ENCODE measurements at regions not wholly inside any gene's neighbourhood (a gene's known extent, or its start where the extent isn't known, plus 50 kb on each side); places are given as distances from the start of the nearest gene placed in this dataset.

- H3K4me1 ChIP-seq (ENCODE audit: control insufficient read depth in 3 of 3, insufficient read depth in 2 of 3, low read depth in 1 of 3, low read length in 2 of 3) = no peaks in the 10 kb centered on the region
- no peaks in the 10 kb centered on the region for H3K36me3 ChIP-seq (ENCODE audit: control insufficient read depth in 3 of 3, insufficient read depth in 2 of 3, low read depth in 1 of 3, low read length in 3 of 3)
- no peak overlapping the region for H3K27ac ChIP-seq (ENCODE audit: low read depth in 1 of 3, low read length in 2 of 3)
- WGBS, 3 donors = 49 to 66% (median 55%) methylated on average over 4 of the region's 4 CpGs
- no peaks in the 10 kb centered on the region for H3K27me3 ChIP-seq (ENCODE audit: control insufficient read depth in 3 of 3, insufficient read depth in 3 of 3, low read length in 3 of 3)
- H3K4me3 ChIP-seq (ENCODE audit: low read depth in 1 of 3, low read length in 3 of 3) = no peak overlapping the region
- DNase-seq (no peak), FAIRE-seq (no peak)
- no peaks in the 10 kb centered on the region for H3K9me3 ChIP-seq (ENCODE audit: control insufficient read depth in 2 of 2, insufficient read depth in 1 of 2, low read depth in 1 of 2, low read length in 1 of 2)
Measured at GRCh38 chr11:80632691-80633090, 1191.9 kb upstream of the TENM4 start.

- Histone ChIP-seq H3K27me3 (ENCODE audit: control insufficient read depth in 3 of 3, insufficient read depth in 3 of 3, low read length in 3 of 3) (no peaks in the 10 kb centered on the region), H3K9me3 (ENCODE audit: control insufficient read depth in 2 of 2, insufficient read depth in 1 of 2, low read depth in 1 of 2, low read length in 1 of 2) (no peaks in the 10 kb centered on the region), H3K4me3 (ENCODE audit: low read depth in 1 of 3, low read length in 3 of 3) (no peak overlapping the region), H3K36me3 (ENCODE audit: control insufficient read depth in 3 of 3, insufficient read depth in 2 of 3, low read depth in 1 of 3, low read length in 3 of 3) (no peaks in the 10 kb centered on the region), H3K27ac (ENCODE audit: low read depth in 1 of 3, low read length in 2 of 3) (no peak overlapping the region), H3K4me1 (ENCODE audit: control insufficient read depth in 3 of 3, insufficient read depth in 2 of 3, low read depth in 1 of 3, low read length in 2 of 3) (no peaks in the 10 kb centered on the region)
- no peak for FAIRE-seq
- no peak for DNase-seq
- 90 to 93% (median 90%) methylated on average over 2 of the region's 2 CpGs for WGBS, 3 donors
Measured at GRCh38 chr11:80632156-80632555, 1191.3 kb upstream of the TENM4 start.

DNA sequence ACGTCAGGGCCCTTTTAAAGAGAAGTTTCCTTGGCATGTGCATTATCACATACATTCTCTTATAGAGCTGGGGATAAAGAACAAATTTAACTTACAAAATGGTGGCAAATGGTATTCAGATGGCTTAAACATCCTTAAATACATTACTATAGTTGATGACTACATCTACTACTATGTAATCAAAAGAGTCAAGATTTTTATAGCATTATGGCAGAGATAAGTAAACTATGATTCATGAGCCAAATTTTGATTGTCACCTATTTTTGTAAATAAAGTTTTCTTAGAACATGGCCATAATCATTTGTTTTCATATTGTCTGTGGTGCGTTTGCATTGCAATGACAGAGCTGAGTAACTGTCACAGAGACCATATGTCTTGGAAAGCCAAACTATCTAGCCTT lies 1188.6 kb upstream of the TENM4 start:
- Histone ChIP-seq H3K4me3 (ENCODE audit: low read depth in 1 of 3, low read length in 3 of 3) (no peak overlapping the region), H3K27me3 (ENCODE audit: control insufficient read depth in 3 of 3, insufficient read depth in 3 of 3, low read length in 3 of 3) (no peaks in the 10 kb centered on the region), H3K36me3 (ENCODE audit: control insufficient read depth in 3 of 3, insufficient read depth in 2 of 3, low read depth in 1 of 3, low read length in 3 of 3) (no peaks in the 10 kb centered on the region), H3K9me3 (ENCODE audit: control insufficient read depth in 2 of 2, insufficient read depth in 1 of 2, low read depth in 1 of 2, low read length in 1 of 2) (no peaks in the 10 kb centered on the region), H3K27ac (ENCODE audit: low read depth in 1 of 3, low read length in 2 of 3) (no peak overlapping the region), H3K4me1 (ENCODE audit: control insufficient read depth in 3 of 3, insufficient read depth in 2 of 3, low read depth in 1 of 3, low read length in 2 of 3) (no peaks in the 10 kb centered on the region)
- FAIRE-seq (no peak), DNase-seq (no peak)
- 76 to 87% (median 79%) methylated on average over 2 of the region's 2 CpGs for WGBS, 3 donors

- 71 to 86% (median 74%) methylated on average over 1 of the region's 1 CpG for WGBS, 3 donors
- Histone ChIP-seq H3K4me3 (ENCODE audit: low read depth in 1 of 3, low read length in 3 of 3) (no peak overlapping the region), H3K36me3 (ENCODE audit: control insufficient read depth in 3 of 3, insufficient read depth in 2 of 3, low read depth in 1 of 3, low read length in 3 of 3) (no peaks in the 10 kb centered on the region), H3K27ac (ENCODE audit: low read depth in 1 of 3, low read length in 2 of 3) (no peak overlapping the region), H3K9me3 (ENCODE audit: control insufficient read depth in 2 of 2, insufficient read depth in 1 of 2, low read depth in 1 of 2, low read length in 1 of 2) (no peaks in the 10 kb centered on the region), H3K4me1 (ENCODE audit: control insufficient read depth in 3 of 3, insufficient read depth in 2 of 3, low read depth in 1 of 3, low read length in 2 of 3) (no peaks in the 10 kb centered on the region), H3K27me3 (ENCODE audit: control insufficient read depth in 3 of 3, insufficient read depth in 3 of 3, low read length in 3 of 3) (no peaks in the 10 kb centered on the region)
- FAIRE-seq = no peak
- no peak for DNase-seq
Measured at GRCh38 chr11:80627364-80627763, 1186.5 kb upstream of the TENM4 start.

DNA sequence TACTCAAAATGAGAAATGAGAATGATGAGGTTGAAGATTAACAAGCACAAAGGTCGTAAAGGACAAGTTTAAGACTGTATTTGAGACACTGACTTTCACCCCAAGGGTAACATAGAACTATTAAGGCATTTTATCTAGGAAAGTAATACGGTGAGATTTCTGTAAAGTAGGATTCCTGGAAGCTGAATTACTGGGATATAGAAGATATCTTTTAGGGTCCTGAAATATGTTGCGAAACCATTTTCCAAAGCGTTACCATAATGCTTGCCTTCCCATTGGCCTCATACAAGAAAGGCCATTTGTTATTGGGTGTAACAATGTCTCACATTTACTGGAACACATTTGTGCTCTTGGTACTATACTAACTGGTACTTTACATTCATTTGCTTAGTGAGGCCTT lies 1185.9 kb upstream of the TENM4 start:
- 75 to 84% (median 77%) methylated on average over 4 of the region's 4 CpGs for WGBS, 3 donors
- no peak for DNase-seq
- no peaks in the 10 kb centered on the region for H3K36me3 ChIP-seq (ENCODE audit: control insufficient read depth in 3 of 3, insufficient read depth in 2 of 3, low read depth in 1 of 3, low read length in 3 of 3)
- no peaks in the 10 kb centered on the region for H3K27me3 ChIP-seq (ENCODE audit: control insufficient read depth in 3 of 3, insufficient read depth in 3 of 3, low read length in 3 of 3)
- no peak overlapping the region for H3K4me3 ChIP-seq (ENCODE audit: low read depth in 1 of 3, low read length in 3 of 3)
- no peak overlapping the region for H3K27ac ChIP-seq (ENCODE audit: low read depth in 1 of 3, low read length in 2 of 3)
- FAIRE-seq = no peak
- H3K4me1 ChIP-seq (ENCODE audit: control insufficient read depth in 3 of 3, insufficient read depth in 2 of 3, low read depth in 1 of 3, low read length in 2 of 3) = no peaks in the 10 kb centered on the region
- no peaks in the 10 kb centered on the region for H3K9me3 ChIP-seq (ENCODE audit: control insufficient read depth in 2 of 2, insufficient read depth in 1 of 2, low read depth in 1 of 2, low read length in 1 of 2)

- Histone ChIP-seq H3K27ac (ENCODE audit: low read depth in 1 of 3, low read length in 2 of 3) (no peak overlapping the region), H3K36me3 (ENCODE audit: control insufficient read depth in 3 of 3, insufficient read depth in 2 of 3, low read depth in 1 of 3, low read length in 3 of 3) (no peaks in the 10 kb centered on the region), H3K27me3 (ENCODE audit: control insufficient read depth in 3 of 3, insufficient read depth in 3 of 3, low read length in 3 of 3) (no peaks in the 10 kb centered on the region), H3K4me1 (ENCODE audit: control insufficient read depth in 3 of 3, insufficient read depth in 2 of 3, low read depth in 1 of 3, low read length in 2 of 3) (no peaks in the 10 kb centered on the region), H3K4me3 (ENCODE audit: low read depth in 1 of 3, low read length in 3 of 3) (no peak overlapping the region), H3K9me3 (ENCODE audit: control insufficient read depth in 2 of 2, insufficient read depth in 1 of 2, low read depth in 1 of 2, low read length in 1 of 2) (no peaks in the 10 kb centered on the region)
- 73 to 90% (median 73%) methylated on average over 3 of the region's 3 CpGs for WGBS, 3 donors
- no peak for DNase-seq
- no peak for FAIRE-seq
Measured at GRCh38 chr11:80625563-80625962, 1184.7 kb upstream of the TENM4 start.

DNA sequence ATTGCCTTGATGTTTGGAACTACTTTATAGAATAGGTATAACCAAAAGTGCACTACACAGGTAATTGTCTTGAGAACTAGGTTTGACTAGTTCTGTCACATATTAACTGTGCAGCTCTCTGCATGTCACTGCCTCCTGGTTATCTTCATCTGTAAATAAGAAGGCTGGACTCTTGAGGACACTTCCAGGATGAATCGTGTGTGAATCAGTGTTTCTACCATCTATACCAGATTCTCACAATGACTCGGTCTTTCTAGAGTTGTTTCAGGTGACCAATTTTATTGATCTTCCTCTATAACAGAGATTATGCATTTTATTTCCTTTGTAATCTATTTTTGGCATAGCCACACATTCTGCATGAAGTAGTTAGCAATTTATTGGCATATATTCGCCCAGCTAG lies 1181.0 kb upstream of the TENM4 start:
- H3K4me3 ChIP-seq (ENCODE audit: low read depth in 1 of 3, low read length in 3 of 3) = no peak overlapping the region
- H3K36me3 ChIP-seq (ENCODE audit: control insufficient read depth in 3 of 3, insufficient read depth in 2 of 3, low read depth in 1 of 3, low read length in 3 of 3) = no peaks in the 10 kb centered on the region
- DNase-seq (peak in 1 of 2 donors; percentile 19), FAIRE-seq (no peak)
- no peaks in the 10 kb centered on the region for H3K4me1 ChIP-seq (ENCODE audit: control insufficient read depth in 3 of 3, insufficient read depth in 2 of 3, low read depth in 1 of 3, low read length in 2 of 3)
- H3K27ac ChIP-seq (ENCODE audit: low read depth in 1 of 3, low read length in 2 of 3) = no peak overlapping the region
- no peaks in the 10 kb centered on the region for H3K9me3 ChIP-seq (ENCODE audit: control insufficient read depth in 2 of 2, insufficient read depth in 1 of 2, low read depth in 1 of 2, low read length in 1 of 2)
- WGBS, 3 donors = 7 to 41% (median 15%) methylated on average over 3 of the region's 3 CpGs
- no peaks in the 10 kb centered on the region for H3K27me3 ChIP-seq (ENCODE audit: control insufficient read depth in 3 of 3, insufficient read depth in 3 of 3, low read length in 3 of 3)

DNA sequence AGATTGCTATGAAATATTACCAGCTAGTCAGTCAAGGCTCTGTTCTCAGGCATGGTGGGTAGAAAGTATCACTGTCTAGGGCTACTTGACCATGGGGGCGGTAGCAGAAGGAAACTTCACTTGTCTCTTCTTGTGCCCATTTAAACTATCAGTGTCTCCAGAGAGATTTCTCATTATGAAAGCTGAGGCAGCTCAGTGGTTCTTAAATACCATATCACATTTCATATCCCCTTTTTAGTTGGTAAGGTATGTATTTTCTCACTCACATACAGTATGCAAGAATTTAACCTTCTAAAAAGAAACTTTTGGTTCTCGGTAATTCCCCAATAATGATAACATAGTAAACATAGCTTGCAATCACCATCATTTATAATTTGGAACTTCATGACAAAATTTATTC lies 1180.0 kb upstream of the TENM4 start:
- Histone ChIP-seq H3K9me3 (ENCODE audit: control insufficient read depth in 2 of 2, insufficient read depth in 1 of 2, low read depth in 1 of 2, low read length in 1 of 2) (no peaks in the 10 kb centered on the region), H3K27me3 (ENCODE audit: control insufficient read depth in 3 of 3, insufficient read depth in 3 of 3, low read length in 3 of 3) (no peaks in the 10 kb centered on the region), H3K4me3 (ENCODE audit: low read depth in 1 of 3, low read length in 3 of 3) (no peak overlapping the region), H3K27ac (ENCODE audit: low read depth in 1 of 3, low read length in 2 of 3) (no peak overlapping the region), H3K4me1 (ENCODE audit: control insufficient read depth in 3 of 3, insufficient read depth in 2 of 3, low read depth in 1 of 3, low read length in 2 of 3) (no peaks in the 10 kb centered on the region), H3K36me3 (ENCODE audit: control insufficient read depth in 3 of 3, insufficient read depth in 2 of 3, low read depth in 1 of 3, low read length in 3 of 3) (no peaks in the 10 kb centered on the region)
- DNase-seq (no peak), FAIRE-seq (no peak)
- WGBS, 3 donors = 95 to 97% (median 95%) methylated on average over 2 of the region's 2 CpGs

- Histone ChIP-seq H3K4me3 (ENCODE audit: low read depth in 1 of 3, low read length in 3 of 3) (no peak overlapping the region), H3K36me3 (ENCODE audit: control insufficient read depth in 3 of 3, insufficient read depth in 2 of 3, low read depth in 1 of 3, low read length in 3 of 3) (no peaks in the 10 kb centered on the region), H3K9me3 (ENCODE audit: control insufficient read depth in 2 of 2, insufficient read depth in 1 of 2, low read depth in 1 of 2, low read length in 1 of 2) (no peaks in the 10 kb centered on the region), H3K4me1 (ENCODE audit: control insufficient read depth in 3 of 3, insufficient read depth in 2 of 3, low read depth in 1 of 3, low read length in 2 of 3) (no peaks in the 10 kb centered on the region), H3K27me3 (ENCODE audit: control insufficient read depth in 3 of 3, insufficient read depth in 3 of 3, low read length in 3 of 3) (no peaks in the 10 kb centered on the region), H3K27ac (ENCODE audit: low read depth in 1 of 3, low read length in 2 of 3) (no peak overlapping the region)
- DNase-seq = no peak
- no peak for FAIRE-seq
- WGBS, 3 donors = 80 to 100% (median 91%) methylated on average over 1 of the region's 1 CpG
Measured at GRCh38 chr11:80617156-80617555, 1176.3 kb upstream of the TENM4 start.

Measured in small intestine (tissue), 7 donors.